Kidney (tissue), 13 donors: ENCODE measurements at regions not wholly inside any gene's neighbourhood (a gene's known extent, or its start where the extent isn't known, plus 50 kb on each side); places are given as distances from the start of the nearest gene placed in this dataset.

ENCODE experiments used
- DNase-seq, 5 donors: peaks; one replicate each; pipeline ENCODE4 v3.0.0-alpha.2; 2013 to 2020
- FAIRE-seq: peaks from 2 replicates; lab custom pipeline; 2012; peaks lifted over from hg19 to GRCh38; lab: Jason Lieb, UNC
- H3K27ac ChIP-seq, 2 donors: one replicate each; pipeline ENCODE4 v1.7.0; 2013; ENCODE audit warnings: low read depth in 2 of 2, low read length in 2 of 2, inconsistent platforms in 1 of 2
- H3K27me3 ChIP-seq: one replicate; pipeline ENCODE4 v1.7.1; 2013; ENCODE audit warnings: low read length, inconsistent platforms; ENCODE audit not compliant: control insufficient read depth, insufficient read depth
- H3K36me3 ChIP-seq, 3 donors: one replicate each; pipeline versions ENCODE4 v1.7.0 to v1.7.1; 2013; ENCODE audit warnings: low read length in 3 of 3, control low read depth in 1 of 3, inconsistent platforms in 1 of 3; ENCODE audit not compliant: insufficient read depth in 3 of 3, control insufficient read depth in 2 of 3
- H3K4me1 ChIP-seq, 3 donors: one replicate each; pipeline versions ENCODE4 v1.7.0 to v1.7.1; 2013; ENCODE audit warnings: low read length in 3 of 3, inconsistent platforms in 1 of 3, low read depth in 1 of 3; ENCODE audit not compliant: control insufficient read depth in 2 of 3, insufficient read depth in 2 of 3
- H3K4me3 ChIP-seq, 3 donors: one replicate each; pipeline versions ENCODE4 v1.7.0 to v1.8.1; 2013; ENCODE audit warnings: low read length in 3 of 3, control low read depth in 1 of 3, inconsistent platforms in 1 of 3
- H3K9ac ChIP-seq, 3 donors: one replicate each; pipeline versions ENCODE4 v1.7.0 to v1.7.1; 2013; ENCODE audit warnings: low read length in 3 of 3, control low read depth in 1 of 3, inconsistent platforms in 1 of 3
- H3K9me3 ChIP-seq, 3 donors: one replicate each; pipeline versions ENCODE4 v1.7.0 to v1.7.1; 2013; ENCODE audit warnings: low read length in 3 of 3, control low read depth in 1 of 3, inconsistent platforms in 1 of 3; ENCODE audit not compliant: control insufficient read depth in 2 of 3, insufficient read depth in 1 of 3
- intact Hi-C: fragments of 100-400 bp; cut with DNase I; formaldehyde crosslinking; loops from one replicate; pipeline ENCODE4 v1.11.1; 2022
- TF ChIP-seq, protein P1 (sequence below): IDR thresholded peaks from 3 replicates; pipeline ENCODE4 v1.5.1; 2012; ENCODE audit warnings: mild to moderate bottlenecking, moderate library complexity, borderline replicate concordance; ENCODE audit not compliant: insufficient read depth; ENCODE audit errors: extremely low read depth
- donor health status: control.
- donor health status: control.
- donor health status: control.
- donor health status: control.
- donor health status: control.
- donor health status: DM: yes; HTN: yes; CAD: no.
- donor health status: Normal renal cell carcinoma (clear cell type).

DNA sequence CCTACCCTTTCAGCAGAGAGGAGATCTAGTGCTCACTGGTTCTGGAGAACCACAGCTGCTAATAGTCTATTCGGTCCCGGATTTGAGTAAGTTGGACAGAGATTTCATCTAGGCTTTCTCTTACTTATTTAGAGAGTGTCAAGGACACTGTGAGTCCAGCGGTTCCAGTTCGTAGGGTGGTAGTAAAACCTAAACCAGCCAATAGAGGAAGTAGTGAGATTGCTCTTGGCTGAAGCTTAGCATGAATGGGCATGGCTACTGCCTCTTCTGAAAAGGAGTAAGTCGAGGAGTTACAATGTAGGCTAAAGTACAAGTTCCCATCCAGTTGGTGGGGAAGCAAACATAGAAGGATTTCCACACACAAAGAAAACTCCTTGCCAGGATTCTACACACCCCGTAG lies 109.6 kb upstream of the MOCS2 start:
- TF ChIP-seq, protein P1, sequence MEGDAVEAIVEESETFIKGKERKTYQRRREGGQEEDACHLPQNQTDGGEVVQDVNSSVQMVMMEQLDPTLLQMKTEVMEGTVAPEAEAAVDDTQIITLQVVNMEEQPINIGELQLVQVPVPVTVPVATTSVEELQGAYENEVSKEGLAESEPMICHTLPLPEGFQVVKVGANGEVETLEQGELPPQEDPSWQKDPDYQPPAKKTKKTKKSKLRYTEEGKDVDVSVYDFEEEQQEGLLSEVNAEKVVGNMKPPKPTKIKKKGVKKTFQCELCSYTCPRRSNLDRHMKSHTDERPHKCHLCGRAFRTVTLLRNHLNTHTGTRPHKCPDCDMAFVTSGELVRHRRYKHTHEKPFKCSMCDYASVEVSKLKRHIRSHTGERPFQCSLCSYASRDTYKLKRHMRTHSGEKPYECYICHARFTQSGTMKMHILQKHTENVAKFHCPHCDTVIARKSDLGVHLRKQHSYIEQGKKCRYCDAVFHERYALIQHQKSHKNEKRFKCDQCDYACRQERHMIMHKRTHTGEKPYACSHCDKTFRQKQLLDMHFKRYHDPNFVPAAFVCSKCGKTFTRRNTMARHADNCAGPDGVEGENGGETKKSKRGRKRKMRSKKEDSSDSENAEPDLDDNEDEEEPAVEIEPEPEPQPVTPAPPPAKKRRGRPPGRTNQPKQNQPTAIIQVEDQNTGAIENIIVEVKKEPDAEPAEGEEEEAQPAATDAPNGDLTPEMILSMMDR = no peak
- H3K36me3 ChIP-seq = no peaks in the 10 kb centered on the region
- DNase-seq = no peak
- H3K9ac ChIP-seq = no peak overlapping the region
- intact Hi-C loops = no loop called here
- H3K9me3 ChIP-seq = peaks cover 0 to 7% (median 0%) of the 10 kb centered on the region in 3 donors
- H3K4me3 ChIP-seq = no peak overlapping the region
- no peak for FAIRE-seq
- H3K27me3 ChIP-seq = no peaks in the 10 kb centered on the region
- H3K4me1 ChIP-seq = no peaks in the 10 kb centered on the region
- no peak overlapping the region for H3K27ac ChIP-seq

DNA sequence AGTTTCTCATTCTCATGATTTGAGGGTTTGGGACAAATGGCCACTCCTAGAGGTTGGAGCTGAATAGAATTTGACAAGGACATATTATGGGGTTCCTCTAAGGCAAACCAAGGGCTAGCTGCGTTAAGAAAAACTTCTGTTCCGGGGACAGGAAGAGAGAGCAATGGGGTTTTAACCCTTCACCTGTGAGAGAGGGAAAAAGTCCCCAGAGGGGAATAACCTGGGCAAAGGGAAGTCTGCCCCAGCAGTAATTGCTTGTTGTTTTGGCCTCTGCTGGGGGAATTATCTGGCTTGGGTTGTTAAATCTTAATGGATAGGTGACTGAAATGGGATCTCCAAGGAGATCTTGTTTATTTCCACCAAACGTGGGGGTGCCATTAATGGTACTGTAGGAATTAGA lies 110.1 kb upstream of the MOCS2 start:
- Histone ChIP-seq H3K27ac (no peak overlapping the region), H3K36me3 (no peaks in the 10 kb centered on the region), H3K4me3 (no peak overlapping the region), H3K27me3 (no peaks in the 10 kb centered on the region), H3K9me3 (peaks cover 0 to 7% (median 0%) of the 10 kb centered on the region in 3 donors), H3K9ac (no peak overlapping the region), H3K4me1 (no peaks in the 10 kb centered on the region)
- TF ChIP-seq, protein P1 = no peak
- intact Hi-C loops = no loop called here
- FAIRE-seq (no peak), DNase-seq (no peak)

- Histone ChIP-seq H3K4me3 (no peak overlapping the region), H3K27ac (no peak overlapping the region), H3K36me3 (no peaks in the 10 kb centered on the region), H3K4me1 (no peaks in the 10 kb centered on the region), H3K27me3 (no peaks in the 10 kb centered on the region), H3K9ac (no peak overlapping the region), H3K9me3 (no peaks in the 10 kb centered on the region)
- DNase-seq = no peak
- TF ChIP-seq, protein P1 = no peak
- no peak for FAIRE-seq
- intact Hi-C loops = no loop called here
These were observed 124.3 kb upstream of the MOCS2 start for GRCh38 chr5:53233645-53234405.
